GM20000 (cell line): ENCODE measurements at regions not wholly inside any gene's neighbourhood (a gene's known extent, or its start where the extent isn't known, plus 50 kb on each side); places are given as distances from the start of the nearest gene placed in this dataset.

ENCODE experiments used
- DNase-seq: peaks from one replicate; pipeline ENCODE4 v3.0.0; 2012; ENCODE audit warnings: low spot score
- CTCF ChIP-seq: IDR thresholded peaks from 2 replicates; pipeline ENCODE4 v1.5.1; 2012; ENCODE audit warnings: mild to moderate bottlenecking, control low read depth; ENCODE audit errors: extremely low read depth, missing control alignments

- TF ChIP-seq CTCF = no peak
- DNase-seq = no peak
Measured at GRCh38 chr9:105173826-105174225, 70.6 kb upstream of the SLC44A1 start.

GRCh38 chr9:105176194-105176593 is 68.3 kb upstream of the SLC44A1 start:
- TF ChIP-seq CTCF = no peak
- DNase-seq = no peak

GRCh38 chr9:105178076-105178475 is 66.4 kb upstream of the SLC44A1 start:
- TF ChIP-seq CTCF = no peak
- DNase-seq = no peak

- no peak for TF ChIP-seq CTCF
- DNase-seq = no peak
Measured at GRCh38 chr9:105187781-105188180, 56.7 kb upstream of the SLC44A1 start.

GRCh38 chr9:105188746-105189145 is 55.7 kb upstream of the SLC44A1 start:
- DNase-seq = no peak

GRCh38 chr9:105191508-105192121 is 52.8 kb upstream of the SLC44A1 start:
- no peak for TF ChIP-seq CTCF
- peak; percentile 31 for DNase-seq

More at GRCh38 chr9:105188746-105189145, 55.7 kb upstream of the SLC44A1 start:
- no peak for TF ChIP-seq CTCF

GRCh38 chr9:105193560-105193959 is 50.9 kb upstream of the SLC44A1 start:
- no peak for TF ChIP-seq CTCF
- DNase-seq = no peak
